ENCODE measurements at regions not wholly inside any gene's neighbourhood (a gene's known extent, or its start where the extent isn't known, plus 50 kb on each side); places are given as distances from the start of the nearest gene placed in this dataset.

GRCh38 chr13:75175575-75175974 is 306.4 kb downstream of the TBC1D4 start:
- TF ChIP-seq THAP9 (CRISPR knock-in tag; IDR thresholded peaks at IDR 0.05; ENCODE audit: borderline replicate concordance) (no peak), FOXP1 (IDR thresholded peaks at IDR 0.05) (no peak), FOXP1 (CRISPR knock-in tag; IDR thresholded peaks at IDR 0.05) (no peak), CTCF (CRISPR knock-in tag; IDR thresholded peaks at IDR 0.05) (no peak), SYNCRIP (IDR thresholded peaks at IDR 0.05; ENCODE audit: insufficient read depth, low read depth, low read length) (no peak), GMEB1 (CRISPR knock-in tag; IDR thresholded peaks at IDR 0.05; ENCODE audit: borderline replicate concordance) (no peak), TBL1XR1 (IDR thresholded peaks at IDR 0.05; ENCODE audit: borderline replicate concordance, low read length, partially characterized antibody) (no peak)
